HG03565 (cell line): ENCODE measurements at regions not wholly inside any gene's neighbourhood (a gene's known extent, or its start where the extent isn't known, plus 50 kb on each side); places are given as distances from the start of the nearest gene placed in this dataset.
"Not testable (repeated sequence)": the region's sequence is repeated elsewhere in the genome, so short reads cannot be mapped to it uniquely, and the experiment has no call there.

Experiments
- ATAC-seq: cut with Tn5 transposase; IDR thresholded peaks from one replicate; pipeline ENCODE4 v1.9.1; 2021; ENCODE audit warnings: mild to moderate bottlenecking, moderate library complexity; ENCODE audit not compliant: unreplicated experiment

DNA sequence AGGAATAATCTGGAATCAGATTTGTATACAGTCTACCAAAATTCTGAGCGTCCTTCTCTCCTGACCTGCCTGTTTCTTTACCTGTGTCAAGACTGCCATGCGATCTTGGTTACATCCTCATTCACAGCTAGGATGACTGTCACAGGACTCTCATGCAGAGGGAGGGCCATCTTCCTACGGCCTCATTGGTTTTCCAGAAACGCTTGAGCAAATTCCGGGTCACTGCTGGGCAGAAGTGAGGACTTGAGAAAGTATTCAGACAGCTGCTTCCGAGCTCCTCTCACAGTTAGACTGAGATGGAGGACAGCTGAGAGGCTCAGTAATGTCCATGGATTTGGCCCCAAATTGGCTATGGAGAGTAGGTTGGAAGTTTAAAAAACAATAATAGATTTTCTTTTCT is 94.2 kb downstream of the TFAP2C start:
- ATAC-seq: no peak

DNA sequence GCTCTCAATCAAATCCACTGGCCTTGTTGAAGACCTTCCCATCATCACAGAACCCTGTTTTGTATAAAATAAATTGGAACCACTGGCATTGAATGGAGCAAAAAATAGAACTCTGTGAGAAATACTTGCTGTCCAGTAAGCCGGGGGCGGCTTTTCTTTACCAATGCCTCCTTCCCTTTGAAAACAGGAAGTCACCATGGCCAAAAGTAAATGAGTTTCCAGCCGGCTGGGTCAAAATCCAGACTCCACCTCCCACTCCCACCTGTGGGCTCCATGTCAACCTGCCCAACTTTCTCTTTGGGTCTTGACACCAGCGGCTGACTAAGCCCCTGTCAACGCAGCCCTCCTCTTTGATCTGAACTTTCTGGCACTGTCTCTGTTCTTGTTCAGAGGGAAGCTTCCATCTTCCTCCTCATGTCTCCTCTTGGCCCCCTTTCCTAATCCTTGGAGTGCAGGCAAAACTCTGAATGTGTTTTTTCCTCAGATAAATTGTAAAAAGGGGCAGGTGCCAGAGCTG is 95.2 kb downstream of the TFAP2C start:
- no peak for ATAC-seq

DNA sequence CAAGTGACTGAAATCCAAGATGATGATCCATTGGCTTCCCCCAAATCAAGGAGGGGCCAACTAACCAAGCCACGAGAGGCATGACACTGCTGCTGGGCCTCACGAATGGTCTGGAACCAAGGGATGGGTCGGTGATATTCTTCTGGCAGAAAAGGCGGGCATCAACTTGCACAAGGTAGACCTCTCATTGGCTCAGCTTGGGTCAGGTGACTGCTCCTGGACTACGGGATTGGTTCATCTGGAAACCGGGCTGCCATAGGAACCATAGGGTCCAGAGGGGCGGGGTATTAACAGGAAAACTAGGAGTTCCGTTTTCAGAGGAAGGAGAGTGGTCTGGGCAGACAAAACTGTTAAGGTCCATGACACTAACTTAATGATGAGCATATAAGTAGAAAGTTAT is 100.9 kb downstream of the TFAP2C start:
- ATAC-seq: no peak

DNA sequence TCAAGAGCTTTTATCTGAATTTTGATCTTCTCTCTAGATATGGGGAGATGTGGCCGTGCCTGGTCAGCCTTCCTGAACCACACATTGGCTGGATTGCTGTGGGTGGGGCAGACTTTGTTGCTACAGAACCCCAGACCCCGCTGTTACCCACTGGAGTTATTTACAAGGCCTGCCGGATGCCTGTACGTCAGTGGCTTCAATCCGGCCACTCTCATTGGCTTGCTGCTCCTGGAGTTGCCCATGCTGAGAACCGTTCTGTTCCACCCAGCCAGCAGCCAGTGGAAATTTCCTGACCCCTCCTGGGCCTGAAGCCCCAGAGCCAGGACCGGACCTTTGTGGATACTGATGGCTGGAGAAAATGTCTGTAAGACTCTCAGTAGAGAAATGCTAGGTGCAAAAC is 101.9 kb downstream of the TFAP2C start:
- ATAC-seq: no peak

DNA sequence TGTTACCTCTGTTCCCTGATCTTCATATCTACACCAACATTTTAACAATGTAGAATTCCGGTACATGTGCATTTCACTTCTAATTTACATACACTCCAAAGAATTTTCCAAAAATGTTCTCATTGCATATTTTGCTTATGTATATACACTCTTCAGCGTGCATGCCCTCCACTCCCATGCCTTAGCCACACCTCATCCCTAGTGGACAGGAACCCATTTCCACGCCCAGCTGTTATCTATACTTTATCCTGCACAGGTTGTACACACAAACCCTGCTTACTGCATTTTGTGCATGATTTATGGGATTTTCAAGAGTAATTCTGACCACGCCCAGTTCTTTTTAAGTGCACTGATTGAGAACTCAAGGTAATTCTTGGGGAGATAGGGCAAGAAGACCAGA is 102.4 kb downstream of the TFAP2C start:
- ATAC-seq: no peak

DNA sequence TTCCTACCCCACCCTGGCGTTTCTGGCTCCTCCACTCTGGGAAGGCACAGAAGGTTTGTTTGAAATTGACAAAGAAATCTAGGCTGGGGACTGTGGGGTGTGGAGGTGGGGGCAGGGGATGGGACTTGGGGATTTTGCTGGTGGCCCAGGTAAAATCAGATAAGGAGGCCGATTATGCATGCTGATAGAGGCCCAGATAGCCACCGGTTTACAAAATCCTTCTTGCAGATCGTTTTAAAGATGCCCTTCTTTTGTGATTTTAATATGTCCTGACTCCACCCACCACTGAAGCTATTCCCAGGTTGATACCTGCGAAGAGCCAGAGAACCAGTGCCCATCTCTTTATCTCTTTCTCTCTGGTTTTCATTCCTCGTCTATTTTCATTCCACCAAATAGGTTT is 104.9 kb downstream of the TFAP2C start:
- no peak for ATAC-seq

DNA sequence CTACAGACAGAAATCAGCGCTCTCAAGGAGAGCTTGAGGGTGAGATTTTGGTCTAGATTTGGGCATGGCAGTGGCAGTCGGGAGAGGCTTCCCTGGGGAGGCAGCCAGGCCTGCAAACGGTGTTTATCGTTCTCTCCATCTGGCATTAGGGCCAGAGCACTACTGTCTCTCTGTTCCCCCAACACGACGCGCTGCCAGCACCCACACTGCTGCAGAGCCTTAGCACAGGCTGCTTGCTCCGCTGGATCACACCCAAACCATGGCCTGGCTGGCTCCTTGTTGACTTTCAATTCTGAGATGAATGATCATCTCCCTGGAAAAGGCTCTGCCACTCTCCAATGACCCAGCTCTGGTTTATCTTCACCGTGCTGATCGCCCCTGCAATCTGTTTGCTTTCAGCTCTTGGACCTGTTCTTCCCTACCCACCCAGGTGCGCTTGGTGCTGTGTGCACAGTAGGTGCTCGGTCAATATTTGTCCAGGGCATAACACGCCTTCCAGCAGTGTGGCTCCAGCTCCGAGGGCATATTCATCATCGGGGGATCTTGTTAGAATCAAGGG is 106.1 kb downstream of the TFAP2C start:
- ATAC-seq: no peak

DNA sequence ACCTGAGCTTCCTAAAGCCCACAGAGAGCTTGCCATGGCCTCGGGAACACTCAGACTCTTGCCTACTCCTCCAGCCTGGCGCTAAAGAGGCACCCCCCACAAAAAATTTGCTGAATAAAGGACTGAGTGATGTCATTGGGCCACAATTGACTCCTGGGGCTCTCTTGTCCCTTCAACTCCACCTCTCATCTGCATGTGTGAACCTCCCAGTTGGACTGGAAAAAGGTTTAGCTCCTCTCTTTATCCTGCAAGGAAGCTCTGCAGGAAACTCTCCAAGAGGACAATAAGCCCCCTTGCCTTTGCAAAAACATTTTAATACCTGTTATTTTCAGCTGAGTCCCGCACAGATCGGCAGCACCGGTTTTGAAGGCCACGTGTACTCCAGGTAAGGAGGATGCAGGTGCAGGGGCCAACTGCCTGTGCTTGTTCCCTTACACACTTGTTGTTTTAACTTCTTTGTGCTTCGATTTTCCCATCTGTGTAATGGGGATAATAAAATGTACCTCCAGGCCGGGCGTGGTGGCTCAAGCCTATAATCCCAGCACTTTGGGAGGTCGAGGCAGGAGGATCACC is 107.3 kb downstream of the TFAP2C start:
- no peak for ATAC-seq

DNA sequence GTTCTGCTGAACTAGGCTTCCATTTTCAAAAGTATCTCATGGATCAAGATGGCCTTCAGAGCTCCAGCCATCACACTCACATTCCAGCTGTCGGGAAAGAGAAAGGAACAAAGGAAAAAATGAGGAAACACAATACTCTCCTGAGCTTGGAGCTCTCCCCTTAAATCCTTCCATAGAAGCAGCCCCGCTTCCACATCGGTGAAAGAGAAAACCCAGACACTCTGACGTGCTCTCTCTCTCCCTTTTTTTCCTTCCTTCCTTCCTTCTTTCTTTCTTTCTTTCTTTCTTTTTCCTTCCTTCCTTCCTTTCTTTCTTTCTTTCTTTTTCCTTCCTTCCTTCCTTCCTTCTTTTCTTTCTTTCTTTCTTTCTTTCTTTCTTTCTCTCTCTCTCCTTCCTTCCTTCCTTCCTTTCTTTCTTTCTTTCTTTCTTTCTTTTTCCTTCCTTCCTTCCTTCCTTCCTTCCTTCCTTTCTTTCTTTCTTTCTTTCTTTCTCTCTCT is 115.3 kb downstream of the TFAP2C start:
- ATAC-seq: not testable (repeated sequence)

DNA sequence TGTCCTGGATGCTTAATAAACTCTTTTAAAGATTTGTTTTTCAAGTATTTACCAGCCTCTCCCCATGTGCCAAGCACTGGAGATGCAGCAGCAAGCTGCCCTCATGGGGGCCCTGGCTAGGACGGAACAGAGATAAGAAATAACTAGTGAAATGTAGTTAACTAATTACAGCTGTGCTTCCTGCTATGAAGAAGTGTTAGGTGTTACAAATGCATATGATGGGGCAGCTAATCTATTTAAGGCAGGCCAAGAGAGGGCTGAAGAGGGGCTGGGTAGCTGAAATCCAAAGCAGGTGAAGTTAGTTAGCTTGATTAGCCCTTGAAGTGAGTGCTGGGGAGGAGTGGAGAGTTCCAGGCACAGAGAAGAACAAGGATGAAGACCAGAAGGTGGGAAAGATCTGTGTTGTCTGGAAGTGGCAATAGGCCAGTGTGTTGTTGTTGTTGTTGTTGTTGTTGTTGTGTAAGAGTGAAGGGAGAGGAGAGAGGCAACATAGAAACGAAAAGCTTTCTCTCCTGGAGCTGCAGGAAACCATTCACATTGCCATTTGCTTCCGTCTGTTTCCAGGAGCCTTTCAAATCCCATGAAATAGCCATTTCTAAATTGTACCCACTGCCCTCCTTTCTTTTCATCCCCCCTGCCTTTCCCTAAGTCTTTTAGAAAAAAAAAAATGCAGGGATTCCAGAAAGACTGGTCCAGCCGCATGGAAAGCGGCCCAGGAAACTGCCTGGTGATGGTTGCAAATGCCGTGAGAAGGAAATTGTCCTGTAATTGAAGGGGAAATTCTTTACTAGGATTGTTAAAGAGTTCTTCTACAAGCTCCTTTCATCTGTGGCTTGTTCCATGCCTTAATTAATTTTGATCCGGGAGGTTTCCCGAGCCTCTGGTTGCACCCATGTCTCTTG is 119.6 kb downstream of the TFAP2C start:
- ATAC-seq: no peak

DNA sequence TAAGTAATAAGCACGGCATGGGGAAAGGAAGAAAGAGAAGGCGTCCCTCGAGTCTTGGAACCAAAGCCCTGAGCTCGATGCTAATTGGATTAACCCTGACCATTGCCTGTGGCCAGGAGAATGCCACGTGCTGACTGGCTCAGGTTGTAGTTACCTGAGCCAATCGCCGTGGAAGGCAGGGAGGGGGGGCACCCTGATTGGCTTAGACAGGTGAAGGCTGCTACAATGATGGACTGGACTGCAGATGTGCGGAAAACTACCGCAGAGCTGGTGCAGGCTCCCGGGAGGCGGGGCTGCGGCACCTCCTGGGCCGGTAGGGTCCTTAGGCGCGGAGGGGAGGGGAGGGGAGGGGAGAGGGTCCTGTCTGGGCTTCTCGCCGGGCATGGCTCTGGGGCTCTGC is 121.3 kb downstream of the TFAP2C start:
- no peak for ATAC-seq

DNA sequence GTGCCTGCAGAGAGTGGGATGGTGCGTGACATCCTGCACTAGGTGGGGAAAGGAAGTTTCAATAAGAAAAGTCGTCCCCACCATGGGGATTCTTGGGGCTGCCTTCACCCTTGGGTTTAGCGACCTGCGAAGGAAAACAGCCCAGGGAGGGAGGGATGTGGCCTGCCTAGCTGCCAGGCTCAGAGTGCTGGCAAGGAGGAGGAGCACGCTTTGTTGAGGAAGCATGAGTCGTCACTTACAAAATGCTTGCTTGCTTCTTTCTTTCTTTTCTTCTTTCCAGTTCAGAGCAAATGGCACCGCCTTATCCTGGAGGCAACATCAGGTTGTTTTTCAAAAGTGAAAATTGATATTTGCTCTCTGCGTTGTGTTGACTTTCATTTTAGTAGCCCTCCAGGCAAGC is 123.2 kb downstream of the TFAP2C start:
- no peak for ATAC-seq

DNA sequence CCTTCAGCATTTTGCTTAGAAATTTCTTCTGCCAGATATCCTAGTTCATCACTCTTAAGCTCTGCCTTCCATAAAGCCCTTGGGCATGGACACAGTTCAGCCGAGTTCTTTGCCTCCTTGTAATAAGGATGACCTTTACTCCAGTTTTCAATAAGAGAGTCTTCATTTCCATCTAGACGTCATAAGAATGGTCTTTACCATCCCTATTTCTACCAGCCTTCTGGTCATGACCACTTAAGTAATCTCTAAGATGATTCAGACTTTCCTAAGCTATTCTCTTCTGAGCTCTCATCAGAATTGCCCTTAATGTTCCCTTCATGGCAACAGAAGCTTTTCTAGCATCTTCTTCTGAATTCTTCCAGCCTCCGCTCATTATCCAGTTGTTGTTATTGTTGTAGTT is 126.1 kb downstream of the TFAP2C start:
- ATAC-seq: no peak

DNA sequence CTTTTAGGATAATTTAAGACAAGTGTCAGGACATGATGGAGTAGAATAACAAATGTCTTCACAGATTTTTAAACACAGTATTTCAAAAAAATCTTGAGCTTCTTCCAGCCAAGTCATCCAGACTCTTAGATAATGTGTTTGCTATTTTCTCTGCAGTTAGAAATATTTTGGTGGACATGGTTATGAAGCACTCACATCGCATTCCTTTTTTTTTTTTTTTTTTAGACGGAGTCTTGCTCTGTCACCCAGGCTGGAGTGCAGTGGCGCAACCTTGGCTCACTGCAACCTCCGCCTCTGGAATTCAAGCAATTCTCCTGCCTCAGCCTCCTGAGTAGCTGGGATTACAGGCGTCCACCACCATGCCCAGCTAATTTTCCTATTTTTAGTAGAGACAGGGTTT is 127.6 kb downstream of the TFAP2C start:
- ATAC-seq: not testable (repeated sequence)

DNA sequence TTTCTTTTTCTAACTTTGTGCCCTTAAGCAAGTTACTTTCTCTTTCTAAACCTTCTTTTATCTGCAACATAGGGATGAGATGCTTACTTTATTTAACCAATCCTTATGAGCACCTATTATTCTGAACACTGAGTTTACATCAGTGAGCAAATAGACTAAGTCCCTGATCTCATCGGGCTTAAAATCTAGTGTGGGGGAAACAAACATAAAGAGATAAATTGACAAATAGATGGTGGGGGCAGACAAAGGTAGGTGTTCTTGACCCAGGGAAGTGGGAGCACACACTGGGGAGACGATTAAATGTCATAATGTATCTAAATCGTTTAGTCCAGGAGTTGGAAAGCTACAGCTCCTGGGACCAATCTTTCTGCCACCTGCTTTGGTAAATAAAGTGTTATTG is 129.6 kb downstream of the TFAP2C start:
- ATAC-seq: no peak

DNA sequence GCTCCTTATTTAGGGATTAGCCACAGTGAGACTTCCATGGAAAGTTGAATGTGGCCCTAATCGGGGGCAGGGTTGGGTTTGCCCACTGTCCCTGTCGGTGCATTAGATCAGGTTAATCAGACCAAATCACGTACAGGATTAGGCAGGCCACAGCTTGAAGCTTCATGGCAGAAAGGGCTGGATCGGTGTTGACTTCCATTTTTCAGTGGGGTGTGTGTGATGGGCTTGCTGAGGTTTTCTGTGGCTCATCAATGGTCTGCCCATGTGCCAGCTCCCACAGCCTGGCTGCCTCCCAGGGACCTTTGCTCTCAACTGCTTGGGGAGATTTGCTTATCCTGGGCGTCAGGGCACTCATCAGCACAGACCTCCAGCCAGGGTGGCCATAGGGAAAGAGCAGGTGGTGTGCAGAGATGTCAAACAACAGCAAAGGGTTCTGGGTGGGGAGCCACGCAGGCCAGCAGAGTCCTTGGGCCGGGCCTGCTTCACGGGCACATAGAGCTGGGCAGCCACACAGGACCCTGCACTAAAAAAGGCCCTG is 130.7 kb downstream of the TFAP2C start:
- ATAC-seq: no peak

DNA sequence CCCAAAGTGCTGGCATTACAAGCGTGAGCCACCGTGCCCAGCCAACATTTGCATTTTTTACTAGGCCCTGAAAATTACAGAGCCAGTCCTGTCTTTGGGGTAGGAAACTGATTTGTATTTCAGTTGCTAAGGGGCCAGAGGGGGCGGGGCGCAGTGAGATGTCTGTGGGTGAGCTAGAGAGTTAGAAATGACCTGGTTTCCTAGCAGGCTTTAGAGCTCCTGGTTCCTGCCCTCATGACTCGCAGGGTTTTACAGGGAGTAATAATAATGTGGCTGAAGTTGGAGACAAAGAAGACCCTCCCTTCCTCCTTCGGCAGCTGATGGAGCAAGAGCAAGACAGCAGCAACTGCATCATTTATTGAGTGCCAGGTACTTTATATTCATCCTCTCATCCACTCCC is 131.5 kb downstream of the TFAP2C start:
- no peak for ATAC-seq

DNA sequence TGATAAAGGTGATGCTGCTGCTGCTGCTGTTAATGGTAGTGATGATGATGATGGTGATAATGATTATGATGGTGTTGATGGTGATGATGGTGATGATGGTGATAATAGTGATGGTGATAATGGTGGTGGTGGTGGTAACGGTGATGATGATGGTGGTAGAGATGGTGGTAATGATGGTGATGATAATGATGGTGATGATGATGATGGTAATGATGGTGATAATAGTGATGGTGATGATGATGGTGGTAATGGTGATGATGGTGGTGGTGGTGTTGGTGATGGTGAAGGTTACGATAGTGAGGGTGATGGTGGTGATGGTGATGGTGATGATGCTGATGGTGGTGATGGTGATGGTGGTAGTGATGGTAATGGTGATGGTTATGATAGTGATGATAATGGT is 132.3 kb downstream of the TFAP2C start:
- ATAC-seq: no peak

DNA sequence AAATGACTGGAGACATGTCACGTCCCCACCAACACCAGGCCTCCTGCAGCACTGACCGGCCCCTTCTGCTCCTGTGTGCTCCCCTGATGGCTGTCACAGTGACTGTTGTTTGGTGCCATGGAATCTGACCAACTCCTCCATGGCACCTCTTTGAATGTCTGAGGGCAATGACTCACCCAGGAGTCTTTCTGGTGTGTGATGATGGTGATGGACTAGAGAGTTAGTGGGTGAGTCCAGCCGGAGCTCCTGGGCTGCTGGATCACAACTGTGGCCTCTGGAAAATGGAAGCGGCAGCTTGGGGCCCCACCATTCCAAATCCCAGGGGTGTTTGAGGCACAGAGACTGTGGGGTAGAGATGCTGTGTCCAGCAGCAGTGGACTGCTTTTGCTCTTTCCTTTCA is 133.3 kb downstream of the TFAP2C start:
- ATAC-seq: no peak

DNA sequence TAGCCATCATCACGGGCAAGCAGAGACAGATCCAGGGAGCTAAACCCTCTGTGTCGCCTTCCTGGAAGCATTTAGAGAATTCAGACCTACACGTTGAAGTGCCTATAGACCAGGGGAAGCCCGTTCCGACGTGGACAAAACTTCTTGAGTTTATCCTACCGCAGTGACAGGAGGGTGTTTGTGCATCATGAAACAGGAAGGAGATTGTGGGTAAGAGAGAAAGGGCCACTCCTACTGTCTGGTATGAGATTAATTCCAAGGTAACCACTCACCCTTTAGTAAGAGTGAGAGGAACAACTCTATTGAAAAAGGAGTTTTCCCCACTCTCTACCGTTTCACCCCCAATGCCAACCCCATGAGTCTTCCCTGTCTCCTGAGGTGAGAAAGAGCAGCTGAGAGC is 133.7 kb downstream of the TFAP2C start:
- no peak for ATAC-seq

DNA sequence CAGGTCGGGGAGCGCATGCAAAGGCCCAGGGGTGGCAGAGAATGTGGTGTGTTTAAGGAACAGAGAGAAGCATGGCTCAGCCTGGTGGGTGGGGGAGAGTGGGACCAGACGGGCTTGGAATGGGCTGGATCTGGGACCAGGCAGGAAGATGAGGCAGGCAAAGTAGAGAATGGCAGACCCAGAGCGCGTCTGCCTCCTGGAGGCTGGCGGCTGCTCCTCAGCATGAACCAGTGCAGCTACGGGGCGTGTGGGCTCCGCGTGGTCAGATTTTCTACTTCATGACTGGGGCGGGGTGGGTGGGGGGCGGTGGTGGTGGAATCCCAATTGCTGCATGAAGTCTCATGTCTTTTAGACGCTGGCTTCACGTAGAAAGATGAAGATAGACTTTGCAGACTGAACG is 135.6 kb downstream of the TFAP2C start:
- ATAC-seq: no peak
